ENCODE measurements at regions not wholly inside any gene's neighbourhood (a gene's known extent, or its start where the extent isn't known, plus 50 kb on each side); places are given as distances from the start of the nearest gene placed in this dataset.

DNA sequence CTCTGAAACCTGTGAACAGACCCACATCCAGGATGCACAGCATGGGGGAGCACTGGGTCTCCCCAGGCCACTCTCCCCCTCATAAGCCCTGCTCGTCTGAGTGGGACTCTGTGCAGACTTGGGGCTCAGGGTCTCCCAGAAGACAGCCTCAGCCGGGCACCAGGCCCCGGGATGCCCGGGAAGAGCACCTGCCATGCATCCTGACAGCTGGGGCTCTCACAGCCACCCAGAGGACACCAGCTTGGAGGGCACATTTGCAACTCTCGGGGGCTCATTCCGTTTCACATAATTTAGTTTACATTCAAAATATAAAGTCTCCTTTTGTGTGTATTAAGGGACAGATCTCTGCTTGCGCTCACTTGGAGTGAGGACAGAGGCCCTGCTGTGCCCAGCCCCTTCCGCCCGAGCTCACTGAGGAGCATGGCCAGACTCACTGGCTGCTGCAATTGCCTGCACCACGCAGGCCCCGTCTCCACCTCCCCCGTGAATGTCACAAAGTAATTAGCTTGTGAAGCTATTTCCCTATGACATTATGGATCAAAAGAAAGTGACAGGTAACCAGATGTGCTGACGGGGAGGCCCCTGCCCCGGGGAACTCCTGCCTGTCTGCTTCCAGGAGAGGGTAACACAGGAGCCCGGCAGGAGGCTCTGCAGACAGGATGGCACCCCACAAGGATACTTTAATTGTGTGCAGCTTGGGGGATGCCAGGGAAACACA lies 275.6 kb downstream of the BRD1 start:
- intact Hi-C loops (cut with micrococcal nuclease): no loop called here
- RAD21 ChIA-PET (ENCODE audit: low non-redundant PET in 1 of 2, low total read pairs in 2 of 2, uncharacterized antibody in 2 of 2, unreplicated experiment in 2 of 2): no interaction called here
- no peak overlapping the region for H3K27ac ChIP-seq (ENCODE audit: low read depth, low read length)
- TF ChIP-seq MAX (IDR thresholded peaks at IDR 0.05): no peak
- TF ChIP-seq TCF7L2 (IDR thresholded peaks at IDR 0.05; ENCODE audit: borderline replicate concordance, extremely low read depth, insufficient read depth, insufficient read length): no peak
- TF ChIP-seq POLR2A (IDR thresholded peaks at IDR 0.05; ENCODE audit: borderline replicate concordance, extremely low read depth, insufficient read depth, insufficient read length): no peak
- TF ChIP-seq ZBTB33 (IDR thresholded peaks at IDR 0.05; ENCODE audit: extremely low read depth, insufficient replicate concordance, low read length): no peak
- no peak for TF ChIP-seq ZNF274 (IDR thresholded peaks at IDR 0.05; ENCODE audit: low read depth, low read length)
- no peak for TF ChIP-seq EGR1 (IDR thresholded peaks at IDR 0.05; ENCODE audit: low read depth)
- no peak for TF ChIP-seq JUND (IDR thresholded peaks at IDR 0.05)
- TF ChIP-seq EZH2phosphoT487 (IDR thresholded peaks at IDR 0.05; ENCODE audit: borderline replicate concordance): no peak
- no peak for TF ChIP-seq CEBPB (IDR thresholded peaks at IDR 0.05; ENCODE audit: low read depth)
- TF ChIP-seq CBX3 (IDR thresholded peaks at IDR 0.05; ENCODE audit: low read depth): no peak
- no peak for TF ChIP-seq FOSL1 (IDR thresholded peaks at IDR 0.05; ENCODE audit: low read depth)
- TF ChIP-seq CTCF (IDR thresholded peaks at IDR 0.05 in 2 of 3, conservative IDR thresholded peaks at IDR 0.05 in 1 of 3; ENCODE audit: borderline replicate concordance in 1 of 3, insufficient read depth in 1 of 3, low read depth in 2 of 3, low read length in 2 of 3): no peak
- no peak for TF ChIP-seq POLR2AphosphoS5 (IDR thresholded peaks at IDR 0.05; ENCODE audit: low read depth, low read length)
- H3K4me2 ChIP-seq (ENCODE audit: low read length): no peak overlapping the region
- H3K79me2 ChIP-seq (ENCODE audit: insufficient read depth, low read length): no peaks in the 10 kb centered on the region
- H3K9me2 ChIP-seq (ENCODE audit: insufficient read depth): no peaks in the 10 kb centered on the region
- ATAC-seq: no peak
- H2AFZ ChIP-seq (ENCODE audit: low read depth, low read length, poor library complexity, severe bottlenecking): no peak overlapping the region
- BruUV-seq (replicated peaks): no TSS peak
- H3K4me1 ChIP-seq (ENCODE audit: control insufficient read depth in 1 of 2, insufficient read depth in 2 of 2, low read length in 2 of 2): no peaks in the 10 kb centered on the region
- H3K4me3 ChIP-seq (replicated peaks in 1 of 2; ENCODE audit: low read depth in 1 of 2, low read length in 2 of 2): no peak overlapping the region
- H3K9ac ChIP-seq (ENCODE audit: low read length): no peak overlapping the region
- POLR2A ChIA-PET: no interaction called here
- H3K27me3 ChIP-seq (ENCODE audit: insufficient read depth, low read length): no peaks in the 10 kb centered on the region
- CTCF ChIA-PET: no interaction called here
- no peaks in the 10 kb centered on the region for H4K20me1 ChIP-seq (ENCODE audit: insufficient read depth)
- no peaks in the 10 kb centered on the region for H3K36me3 ChIP-seq (ENCODE audit: control insufficient read depth in 1 of 2, insufficient read depth in 2 of 2, low read length in 2 of 2)
- DNase-seq (ENCODE audit: low read depth, low spot score): no peak
- no peaks in the 10 kb centered on the region for H3K9me3 ChIP-seq (ENCODE audit: control insufficient read depth in 1 of 2, insufficient read depth in 1 of 2, low read depth in 1 of 2, low read length in 2 of 2)
